Mesodermal cell (in vitro differentiated cells): ENCODE measurements at regions not wholly inside any gene's neighbourhood (a gene's known extent, or its start where the extent isn't known, plus 50 kb on each side); places are given as distances from the start of the nearest gene placed in this dataset.

ENCODE experiments used
- H3K27ac ChIP-seq: 2 replicates; pipeline ENCODE4 v1.7.0; 2013; ENCODE audit warnings: mild to moderate bottlenecking, low read depth, low read length, moderate library complexity; ENCODE audit not compliant: severe bottlenecking
- H3K36me3 ChIP-seq: 2 replicates; pipeline ENCODE4 v1.7.1; 2013; ENCODE audit warnings: mild to moderate bottlenecking, low read length, moderate library complexity; ENCODE audit not compliant: control insufficient read depth, insufficient read depth
- H3K4me1 ChIP-seq: one replicate; pipeline ENCODE4 v1.7.1; 2013; ENCODE audit warnings: mild to moderate bottlenecking, low read length; ENCODE audit not compliant: insufficient read depth, control insufficient read depth, poor library complexity, severe bottlenecking
- H3K4me3 ChIP-seq: 2 replicates; pipeline ENCODE4 v1.7.0; 2013; ENCODE audit warnings: low read length, control low read depth, mild to moderate bottlenecking; ENCODE audit not compliant: insufficient read depth, poor library complexity, severe bottlenecking; ENCODE audit errors: extremely low read depth
- H3K9me3 ChIP-seq: 2 replicates; pipeline ENCODE4 v1.7.1; 2013; ENCODE audit warnings: mild to moderate bottlenecking, low read length, moderate library complexity; ENCODE audit not compliant: control insufficient read depth
- WGBS, 2 experiments: methylation state at CpG; one replicate each; pipeline ENCODE4 v1.1.5; 2013; ENCODE audit warnings: missing lambda C conversion rate in 2 of 2; ENCODE audit not compliant: insufficient coverage in 2 of 2; 5-methylcytosine and 5-hydroxymethylcytosine counted together

DNA sequence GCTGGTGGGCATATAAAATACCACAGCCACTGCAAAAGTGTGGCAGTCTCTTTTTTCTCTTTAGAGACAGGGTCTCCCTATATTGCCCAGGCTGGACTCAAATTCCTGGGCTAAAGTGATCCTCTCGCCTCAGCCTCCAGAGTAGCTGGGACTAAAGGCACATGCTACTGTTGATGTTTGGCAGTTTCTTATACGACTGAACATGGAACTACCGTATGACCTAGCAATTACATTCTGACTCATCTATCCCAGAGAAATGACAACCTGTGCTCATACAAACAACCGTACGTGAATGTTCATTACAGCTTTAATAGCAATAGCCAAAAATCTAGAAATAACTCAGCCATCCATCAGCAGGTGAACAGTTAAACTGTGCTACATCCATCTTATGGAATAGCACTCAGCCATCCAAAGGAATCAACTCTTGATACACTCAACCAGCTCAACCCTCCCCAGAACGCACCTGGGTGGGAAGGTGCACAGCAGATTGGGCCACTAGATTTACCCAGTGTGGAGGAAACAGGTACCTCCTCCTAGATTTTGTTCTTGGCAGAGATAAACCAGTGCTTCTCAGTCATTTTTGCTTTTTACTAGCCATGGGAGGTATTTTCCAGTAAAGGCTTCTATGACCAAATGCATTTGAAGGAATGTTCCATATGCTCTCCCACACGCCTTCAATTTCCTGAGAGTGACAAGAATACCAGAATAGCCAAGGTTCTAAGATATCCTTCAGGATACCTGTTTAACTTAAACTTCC lies 130.5 kb downstream of the MED15 start:
- WGBS, 2 experiments, result 88 to 93% methylated on average over 5 to 6 of the region's 7 CpGs
- no peaks in the 10 kb centered on the region for H3K9me3 ChIP-seq
- no peaks in the 10 kb centered on the region for H3K4me1 ChIP-seq
- no peak overlapping the region for H3K27ac ChIP-seq
- H3K4me3 ChIP-seq, result no peak overlapping the region
- no peaks in the 10 kb centered on the region for H3K36me3 ChIP-seq

DNA sequence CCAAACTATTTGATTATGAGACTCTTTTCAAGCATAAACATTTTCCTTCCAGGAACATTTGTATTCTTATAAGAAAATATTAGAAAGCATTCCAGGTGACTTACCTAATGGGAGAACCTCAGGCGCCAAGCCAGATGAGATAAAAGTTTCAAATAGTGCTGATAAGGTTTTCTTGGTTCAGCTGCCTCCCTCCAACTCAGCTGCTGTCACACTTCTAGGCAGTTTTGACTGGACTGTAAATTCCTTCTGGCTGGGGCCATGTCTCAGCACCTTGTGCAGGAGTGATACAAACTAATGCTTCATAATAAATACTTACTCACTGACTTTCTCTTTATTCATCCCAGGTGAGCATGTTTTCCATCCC lies 131.1 kb downstream of the MED15 start:
- Histone ChIP-seq H3K36me3 (no peaks in the 10 kb centered on the region), H3K4me3 (no peak overlapping the region), H3K4me1 (no peaks in the 10 kb centered on the region), H3K27ac (no peak overlapping the region), H3K9me3 (no peaks in the 10 kb centered on the region)
- 100% methylated on average over 1 of the region's 1 CpG; no CpG with 5 or more reads in 1 of the 2 experiments for WGBS, 2 experiments

DNA sequence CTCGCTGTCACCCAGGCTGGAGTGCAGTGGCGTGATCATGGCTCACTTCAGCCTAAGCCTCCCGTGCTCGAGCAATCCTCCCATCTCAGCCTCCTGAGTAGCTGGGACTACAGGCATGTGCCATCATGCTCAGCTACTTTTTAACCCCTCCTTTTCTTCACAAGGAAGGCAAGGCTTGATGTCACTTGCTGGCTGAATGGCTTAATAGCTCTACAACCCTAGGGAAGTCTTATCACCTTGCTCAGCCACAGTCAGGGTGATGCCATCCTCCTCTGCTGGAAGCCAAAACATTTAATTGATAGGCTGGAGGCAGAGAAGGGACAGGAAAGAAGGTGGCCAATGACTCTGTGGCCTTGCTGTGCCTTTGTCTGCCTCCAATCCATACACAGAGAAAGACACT lies 131.9 kb downstream of the MED15 start:
- Histone ChIP-seq H3K9me3 (no peaks in the 10 kb centered on the region), H3K4me1 (no peaks in the 10 kb centered on the region), H3K27ac (no peak overlapping the region), H3K4me3 (no peak overlapping the region), H3K36me3 (no peaks in the 10 kb centered on the region)
- WGBS, 2 experiments, result 82 to 92% methylated on average over 4 of the region's 4 CpGs

DNA sequence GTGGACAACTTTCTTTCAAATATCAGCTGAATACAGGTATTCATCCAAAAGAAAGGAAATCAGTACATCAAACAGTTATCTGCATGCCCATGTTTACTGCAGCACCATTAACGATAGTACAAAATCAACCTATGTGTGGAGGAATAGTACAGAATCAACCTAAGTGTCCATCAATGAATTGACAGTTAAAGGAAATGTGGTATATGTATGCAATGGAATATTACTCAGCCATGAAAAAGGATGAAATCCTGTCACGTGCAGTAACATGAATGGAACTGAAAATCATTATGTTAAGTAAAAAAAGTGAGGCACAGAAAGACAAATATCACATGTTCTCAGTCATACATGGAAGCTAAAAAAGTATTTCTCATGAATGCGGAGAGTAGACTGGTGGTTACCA lies 132.3 kb downstream of the MED15 start:
- H3K4me3 ChIP-seq, result no peak overlapping the region
- WGBS, 2 experiments, result 93 to 95% methylated on average over 2 of the region's 3 CpGs
- no peak overlapping the region for H3K27ac ChIP-seq
- H3K9me3 ChIP-seq, result no peaks in the 10 kb centered on the region
- no peaks in the 10 kb centered on the region for H3K36me3 ChIP-seq
- H3K4me1 ChIP-seq, result no peaks in the 10 kb centered on the region

DNA sequence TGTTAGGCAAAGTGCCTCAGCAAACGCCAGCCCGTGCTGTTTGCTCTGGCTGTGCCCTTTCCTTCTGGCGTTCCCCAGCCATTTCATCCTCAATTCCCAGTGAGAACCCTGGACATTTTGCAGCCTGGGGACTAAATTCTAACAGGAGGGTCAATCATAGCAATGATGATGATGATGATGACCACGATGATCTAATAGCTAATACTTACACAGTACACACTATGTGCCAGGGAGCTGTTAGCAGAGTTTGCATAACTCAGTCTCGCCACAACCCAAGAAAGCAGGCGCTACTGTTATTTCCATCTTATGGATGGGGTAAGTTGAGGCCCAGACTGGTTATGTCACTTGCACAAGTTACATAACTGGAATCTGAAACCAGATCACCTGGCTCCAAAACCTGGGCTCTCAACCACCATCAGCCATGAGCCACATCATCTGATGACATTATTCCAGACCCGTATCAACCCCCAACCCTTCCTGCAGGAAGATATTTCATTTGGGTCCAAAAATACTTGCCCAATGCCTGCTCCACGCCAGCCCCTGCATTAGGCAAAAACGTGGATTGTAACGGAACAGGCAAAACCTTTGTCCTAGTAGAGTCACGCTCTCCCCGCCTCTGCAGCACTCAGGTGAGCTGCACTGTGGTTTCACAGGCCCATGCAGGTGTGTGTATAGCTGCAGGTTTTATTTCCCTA lies 132.6 kb upstream of the SERPIND1 start:
- H3K27ac ChIP-seq, result no peak overlapping the region
- H3K4me3 ChIP-seq, result no peak overlapping the region
- H3K4me1 ChIP-seq, result no peaks in the 10 kb centered on the region
- 87 to 89% methylated on average over 10 of the region's 12 CpGs for WGBS, 2 experiments
- H3K9me3 ChIP-seq, result no peaks in the 10 kb centered on the region
- H3K36me3 ChIP-seq, result no peaks in the 10 kb centered on the region

DNA sequence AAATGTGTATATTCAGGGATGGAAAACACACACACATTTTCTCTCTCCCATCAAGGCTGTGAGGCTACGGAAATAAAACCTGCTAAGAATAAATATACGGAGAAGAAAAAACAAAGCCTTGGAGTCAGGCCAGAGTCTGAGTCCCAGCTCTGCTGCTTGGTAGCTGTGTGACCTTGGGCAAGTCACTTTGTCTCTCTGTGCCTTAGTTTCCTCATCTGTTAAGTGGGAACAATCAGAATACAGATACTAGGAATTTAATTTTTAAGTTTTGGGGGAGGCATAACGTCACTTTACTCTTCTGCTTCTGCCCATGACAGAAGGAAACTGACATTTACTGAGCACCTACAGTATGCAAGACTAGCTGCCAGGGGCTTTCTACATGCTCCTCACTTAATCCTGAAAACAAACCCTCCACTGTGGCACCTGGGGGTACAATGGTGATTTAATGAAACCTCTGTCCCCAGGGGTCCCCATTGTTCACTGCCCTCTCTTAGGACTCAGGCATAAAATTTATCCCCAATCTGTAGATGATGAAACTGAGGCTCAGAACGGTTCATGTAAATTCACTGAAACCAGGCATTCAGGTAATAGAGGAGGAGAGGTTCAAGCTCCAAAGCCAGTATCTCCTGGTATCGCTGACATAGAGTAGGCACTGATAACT lies 131.9 kb upstream of the SERPIND1 start:
- Histone ChIP-seq H3K36me3 (no peaks in the 10 kb centered on the region), H3K4me3 (no peak overlapping the region), H3K9me3 (no peaks in the 10 kb centered on the region), H3K27ac (no peak overlapping the region), H3K4me1 (no peaks in the 10 kb centered on the region)
- WGBS, 2 experiments, result 96 to 100% methylated on average over 4 of the region's 5 CpGs

DNA sequence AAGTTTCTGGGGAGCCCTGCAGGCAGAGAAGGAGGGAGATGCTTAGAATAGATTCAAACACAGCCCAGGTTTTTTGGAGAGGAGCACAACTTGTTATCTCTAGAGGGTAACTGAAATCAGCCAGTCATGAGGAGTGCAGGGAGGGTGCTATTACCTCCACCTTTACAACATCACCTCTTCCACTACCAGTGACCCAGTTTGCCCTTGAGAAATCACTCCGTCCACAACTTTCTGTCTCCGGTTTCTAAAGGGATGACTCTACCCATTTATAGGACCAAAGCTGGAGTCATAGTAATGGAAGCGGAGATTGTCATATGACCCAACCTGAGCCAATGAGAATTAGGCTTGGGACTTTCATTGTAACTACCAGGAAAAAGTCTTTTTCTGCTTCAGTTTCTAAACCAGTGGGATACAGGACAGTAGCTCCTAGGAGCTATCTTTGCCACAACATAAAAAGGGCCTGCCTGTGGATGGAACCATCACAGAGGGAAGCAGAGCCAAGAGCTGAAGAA lies 131.2 kb upstream of the SERPIND1 start:
- 93 to 100% methylated on average over 1 to 3 of the region's 3 CpGs for WGBS, 2 experiments
- H3K4me1 ChIP-seq, result no peaks in the 10 kb centered on the region
- H3K9me3 ChIP-seq, result no peaks in the 10 kb centered on the region
- H3K36me3 ChIP-seq, result no peaks in the 10 kb centered on the region
- no peak overlapping the region for H3K4me3 ChIP-seq
- no peak overlapping the region for H3K27ac ChIP-seq

DNA sequence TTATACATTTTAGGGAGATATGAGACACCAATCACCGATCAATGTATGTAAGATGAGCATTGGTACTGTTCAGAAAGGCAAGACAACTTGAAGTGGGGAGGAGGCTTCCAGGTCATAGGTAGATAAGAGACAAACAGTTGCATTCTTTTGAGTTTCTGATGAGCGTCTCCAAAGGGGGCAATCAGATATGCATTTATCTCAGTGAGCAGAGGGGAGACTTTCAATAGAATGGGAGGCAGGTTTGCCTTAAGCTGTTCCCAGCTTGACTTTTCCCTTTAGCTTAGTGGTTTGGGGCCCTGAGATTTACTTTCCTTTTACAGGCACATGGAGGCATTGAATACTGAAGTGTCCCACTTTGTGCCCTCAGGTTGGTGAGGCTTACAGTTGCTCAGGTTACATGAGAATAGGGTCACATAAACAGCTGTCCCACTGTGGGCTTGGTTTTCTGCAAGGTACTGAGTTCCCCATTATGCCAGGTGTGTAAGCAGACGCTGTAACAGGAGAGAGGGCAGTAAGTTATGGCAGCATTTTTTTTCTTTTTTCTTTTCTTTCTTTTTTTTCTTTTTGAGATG lies 129.8 kb upstream of the SERPIND1 start:
- Histone ChIP-seq H3K4me1 (no peaks in the 10 kb centered on the region), H3K9me3 (no peaks in the 10 kb centered on the region), H3K27ac (no peak overlapping the region), H3K4me3 (no peak overlapping the region), H3K36me3 (no peaks in the 10 kb centered on the region)
- WGBS, 2 experiments, result 78 to 92% methylated on average over 2 of the region's 3 CpGs

DNA sequence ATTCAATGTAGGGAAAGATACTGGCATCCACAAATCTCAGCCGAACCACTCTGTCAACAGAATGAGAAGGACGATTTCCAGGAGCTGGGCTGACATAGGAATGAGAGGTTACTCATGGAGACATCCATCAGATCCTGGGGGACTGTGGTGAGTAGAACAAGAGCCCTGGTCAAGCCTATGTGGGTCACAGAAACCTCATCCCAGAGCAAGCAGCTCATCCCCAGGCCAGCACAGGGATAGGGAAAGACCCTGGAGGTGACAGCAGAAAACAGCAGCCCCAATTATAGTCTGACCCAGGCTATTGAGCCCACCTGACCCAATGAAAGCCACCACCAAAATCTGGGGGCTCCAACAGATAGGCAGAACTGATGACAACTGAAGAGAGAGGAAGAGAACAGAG lies 128.0 kb upstream of the SERPIND1 start:
- no peak overlapping the region for H3K4me3 ChIP-seq
- no peak overlapping the region for H3K27ac ChIP-seq
- H3K9me3 ChIP-seq, result no peaks in the 10 kb centered on the region
- H3K4me1 ChIP-seq, result no peaks in the 10 kb centered on the region
- no peaks in the 10 kb centered on the region for H3K36me3 ChIP-seq
- WGBS, 2 experiments, result 64 to 100% methylated on average over 1 to 2 of the region's 2 CpGs

DNA sequence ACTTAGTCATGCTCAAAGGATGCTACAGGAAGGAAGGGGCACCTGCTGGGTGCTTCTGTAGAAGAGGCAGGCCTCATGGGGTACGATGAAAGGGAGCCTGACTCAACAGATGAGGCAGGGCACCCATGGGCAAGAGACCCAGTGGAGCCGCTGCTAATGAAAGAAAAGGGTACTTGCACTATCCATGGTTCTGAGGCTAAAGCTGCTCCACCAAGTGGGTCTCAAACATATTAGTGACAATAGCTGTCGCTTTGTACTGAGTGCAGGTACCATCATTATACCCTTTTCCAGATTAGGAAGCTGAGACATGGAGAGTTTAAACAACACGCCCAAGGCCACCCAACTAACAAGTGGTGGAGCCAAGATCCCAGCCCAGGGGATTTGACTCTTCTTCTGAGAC lies 127.5 kb upstream of the SERPIND1 start:
- 89 to 97% methylated on average over 3 to 4 of the region's 4 CpGs for WGBS, 2 experiments
- Histone ChIP-seq H3K9me3 (no peaks in the 10 kb centered on the region), H3K36me3 (no peaks in the 10 kb centered on the region), H3K27ac (no peak overlapping the region), H3K4me3 (no peak overlapping the region), H3K4me1 (peaks cover 1% of the 10 kb centered on the region)
